Hepatocyte (in vitro differentiated cells): ENCODE measurements at regions not wholly inside any gene's neighbourhood (a gene's known extent, or its start where the extent isn't known, plus 50 kb on each side); places are given as distances from the start of the nearest gene placed in this dataset.

Experiments used
- DNase-seq: peaks from one replicate; pipeline ENCODE4 v3.0.0-alpha.2; 2016; ENCODE audit warnings: low spot score
- H2AFZ ChIP-seq: fragments of 200-600 bp; sonication (generic); 2 replicates; pipeline ENCODE4 v1.6.0; 2016; ENCODE audit warnings: antibody characterized with exemption, mild to moderate bottlenecking
- H3K27ac ChIP-seq: fragments of 200-600 bp; sonication (generic); 2 replicates; pipeline ENCODE4 v1.5.1; 2016; ENCODE audit warnings: mild to moderate bottlenecking
- H3K27me3 ChIP-seq: fragments of 200-600 bp; sonication (generic); 2 replicates; pipeline ENCODE4 v1.6.1; 2016
- H3K36me3 ChIP-seq: fragments of 200-600 bp; sonication (generic); replicated peaks from 2 replicates; pipeline ENCODE4 v1.5.1; 2016; ENCODE audit warnings: low read depth; ENCODE audit not compliant: insufficient read depth
- H3K4me1 ChIP-seq: fragments of 200-600 bp; sonication (generic); 2 replicates; pipeline ENCODE4 v1.5.1; 2016; ENCODE audit warnings: mild to moderate bottlenecking, moderate library complexity; ENCODE audit not compliant: insufficient read depth
- H3K4me2 ChIP-seq: fragments of 200-600 bp; sonication (generic); 2 replicates; pipeline ENCODE4 v1.6.0; 2016
- H3K4me3 ChIP-seq: fragments of 200-600 bp; sonication (generic); 2 replicates; pipeline ENCODE4 v1.5.1; 2016; ENCODE audit warnings: mild to moderate bottlenecking
- H3K79me2 ChIP-seq: fragments of 200-600 bp; sonication (generic); 2 replicates; pipeline ENCODE4 v1.6.0; 2017; ENCODE audit warnings: mild to moderate bottlenecking
- H3K9me2 ChIP-seq: fragments of 200-600 bp; sonication (generic); replicated peaks from 2 replicates; pipeline ENCODE4 v1.6.0; 2017; ENCODE audit warnings: mild to moderate bottlenecking; ENCODE audit not compliant: insufficient read depth
- H3K9me3 ChIP-seq: fragments of 200-600 bp; sonication (generic); 2 replicates; pipeline ENCODE4 v1.5.1; 2016; ENCODE audit warnings: low read depth, mild to moderate bottlenecking
- H4K20me1 ChIP-seq: fragments of 200-600 bp; sonication (generic); 2 replicates; pipeline ENCODE4 v1.6.0; 2016; ENCODE audit warnings: mild to moderate bottlenecking; ENCODE audit not compliant: insufficient read depth, poor library complexity, severe bottlenecking
- CTCF ChIP-seq: fragments of 200-600 bp; sonication (generic); IDR thresholded peaks from 2 replicates; pipeline ENCODE4 v1.5.1; 2016; ENCODE audit warnings: antibody characterized with exemption, mild to moderate bottlenecking; ENCODE audit not compliant: poor library complexity
- EZH2 ChIP-seq: fragments of 200-600 bp; sonication (generic); IDR thresholded peaks from 2 replicates; pipeline ENCODE4 v1.6.1; 2016; ENCODE audit warnings: antibody characterized with exemption, mild to moderate bottlenecking, borderline replicate concordance
- EZH2phosphoT487 ChIP-seq: fragments of 200-600 bp; sonication (generic); IDR thresholded peaks from one replicate; pipeline ENCODE4 v1.6.1; 2018; ENCODE audit warnings: antibody characterized with exemption, mild to moderate bottlenecking, low read depth, moderate library complexity; ENCODE audit not compliant: unreplicated experiment, severe bottlenecking
- WGBS: methylation state at CpG from one replicate; pipeline ENCODE4 v1.1.6; 2016; ENCODE audit warnings: low lambda C conversion rate; ENCODE audit errors: missing lambda C conversion rate; 5-methylcytosine and 5-hydroxymethylcytosine counted together

DNA sequence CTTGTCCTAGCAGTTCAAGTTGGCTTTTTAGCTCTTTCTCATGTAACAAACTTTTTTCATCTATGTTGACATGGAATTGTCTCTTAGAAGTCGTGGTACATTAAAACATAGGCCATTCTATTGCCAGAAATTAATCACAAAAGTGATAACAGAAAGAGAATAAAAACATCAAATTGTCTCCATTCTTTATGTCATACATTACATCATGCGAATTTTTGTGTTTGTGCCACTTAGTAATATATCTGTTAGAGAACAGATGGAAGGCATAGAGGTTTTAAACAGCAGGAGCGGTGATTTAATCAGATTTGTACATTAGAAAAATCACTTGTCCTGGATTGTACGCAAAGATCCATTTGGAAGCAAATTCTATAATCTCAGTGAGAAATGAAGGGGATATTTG, 136.5 kb upstream of the CDH20 start:
- H3K36me3 ChIP-seq = no peaks in the 10 kb centered on the region
- no peak for DNase-seq
- no peaks in the 10 kb centered on the region for H3K9me3 ChIP-seq
- H3K4me1 ChIP-seq = no peaks in the 10 kb centered on the region
- H3K79me2 ChIP-seq = no peaks in the 10 kb centered on the region
- WGBS = 84% methylated on average over 4 of the region's 4 CpGs
- no peak overlapping the region for H3K4me3 ChIP-seq
- no peaks in the 10 kb centered on the region for H3K9me2 ChIP-seq
- no peaks in the 10 kb centered on the region for H4K20me1 ChIP-seq
- TF ChIP-seq EZH2 (no peak), CTCF (no peak), EZH2phosphoT487 (no peak)
- no peak overlapping the region for H3K4me2 ChIP-seq
- H2AFZ ChIP-seq = no peak overlapping the region
- H3K27ac ChIP-seq = no peak overlapping the region
- H3K27me3 ChIP-seq = no peaks in the 10 kb centered on the region

DNA sequence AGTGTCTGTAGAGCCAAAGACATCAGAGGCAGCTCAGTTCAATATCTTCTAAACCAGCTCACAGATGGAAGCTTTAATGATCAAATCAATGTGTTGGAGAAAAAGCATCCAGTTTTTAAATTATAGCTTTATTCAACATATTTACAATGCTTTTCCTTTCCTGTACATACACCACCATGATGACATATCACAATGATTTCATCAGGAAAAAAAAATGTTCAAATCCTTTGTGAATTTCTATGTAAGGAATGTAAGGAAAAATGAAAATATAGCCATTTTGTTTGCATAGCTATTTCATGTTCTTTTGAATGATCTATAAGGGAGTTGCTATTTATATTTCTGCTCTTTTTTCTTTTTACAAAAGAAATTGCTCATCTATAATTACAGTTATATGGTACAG, 134.7 kb upstream of the CDH20 start:
- TF ChIP-seq EZH2 (no peak), EZH2phosphoT487 (no peak)
- no peaks in the 10 kb centered on the region for H4K20me1 ChIP-seq
- no peaks in the 10 kb centered on the region for H3K4me1 ChIP-seq
- H3K79me2 ChIP-seq = no peaks in the 10 kb centered on the region
- H3K27ac ChIP-seq = no peak overlapping the region
- no peaks in the 10 kb centered on the region for H3K9me3 ChIP-seq
- no peaks in the 10 kb centered on the region for H3K27me3 ChIP-seq
- no peaks in the 10 kb centered on the region for H3K9me2 ChIP-seq
- H3K4me3 ChIP-seq = no peak overlapping the region
- no peak for DNase-seq
- no peak overlapping the region for H3K4me2 ChIP-seq
- H2AFZ ChIP-seq = no peak overlapping the region
- no peaks in the 10 kb centered on the region for H3K36me3 ChIP-seq

- Histone ChIP-seq H3K79me2 (no peaks in the 10 kb centered on the region), H3K9me3 (no peaks in the 10 kb centered on the region), H2AFZ (no peak overlapping the region), H3K9me2 (no peaks in the 10 kb centered on the region), H3K4me1 (no peaks in the 10 kb centered on the region), H3K27ac (no peak overlapping the region), H3K4me3 (no peak overlapping the region), H3K36me3 (no peaks in the 10 kb centered on the region), H4K20me1 (no peaks in the 10 kb centered on the region), H3K27me3 (no peaks in the 10 kb centered on the region), H3K4me2 (no peak overlapping the region)
- TF ChIP-seq CTCF (no peak), EZH2 (no peak), EZH2phosphoT487 (no peak)
- 64% methylated on average over 3 of the region's 3 CpGs for WGBS
- no peak for DNase-seq
Observed at GRCh38 chr18:61199171-61199848, 133.9 kb upstream of the CDH20 start.

- no peak overlapping the region for H3K4me2 ChIP-seq
- no peaks in the 10 kb centered on the region for H3K4me1 ChIP-seq
- H3K9me3 ChIP-seq = no peaks in the 10 kb centered on the region
- WGBS = 75% methylated on average over 2 of the region's 2 CpGs
- DNase-seq = no peak
- no peaks in the 10 kb centered on the region for H3K9me2 ChIP-seq
- no peak overlapping the region for H3K4me3 ChIP-seq
- H4K20me1 ChIP-seq = no peaks in the 10 kb centered on the region
- no peaks in the 10 kb centered on the region for H3K79me2 ChIP-seq
- no peaks in the 10 kb centered on the region for H3K27me3 ChIP-seq
- TF ChIP-seq EZH2phosphoT487 (no peak), EZH2 (no peak), CTCF (no peak)
- no peak overlapping the region for H2AFZ ChIP-seq
- no peaks in the 10 kb centered on the region for H3K36me3 ChIP-seq
- no peak overlapping the region for H3K27ac ChIP-seq
Observed at GRCh38 chr18:61201511-61201910, 131.7 kb upstream of the CDH20 start.
